OCI-LY3 (cell line): ENCODE measurements at regions not wholly inside any gene's neighbourhood (a gene's known extent, or its start where the extent isn't known, plus 50 kb on each side); places are given as distances from the start of the nearest gene placed in this dataset.

Source experiments
- EZH2phosphoT487 ChIP-seq: fragments of 200-600 bp; shearing (Covaris generic); IDR thresholded peaks from 2 replicates; pipeline ENCODE4 v1.6.1; 2018; ENCODE audit warnings: antibody characterized with exemption, mixed run types, low read depth
- TF ChIP-seq, protein P1 (sequence below): fragments of 200-600, 300-600 bp; sonication (generic); IDR thresholded peaks from 2 replicates; pipeline ENCODE4 v1.5.1; 2014; ENCODE audit warnings: antibody characterized with exemption, low read length, low read depth

DNA sequence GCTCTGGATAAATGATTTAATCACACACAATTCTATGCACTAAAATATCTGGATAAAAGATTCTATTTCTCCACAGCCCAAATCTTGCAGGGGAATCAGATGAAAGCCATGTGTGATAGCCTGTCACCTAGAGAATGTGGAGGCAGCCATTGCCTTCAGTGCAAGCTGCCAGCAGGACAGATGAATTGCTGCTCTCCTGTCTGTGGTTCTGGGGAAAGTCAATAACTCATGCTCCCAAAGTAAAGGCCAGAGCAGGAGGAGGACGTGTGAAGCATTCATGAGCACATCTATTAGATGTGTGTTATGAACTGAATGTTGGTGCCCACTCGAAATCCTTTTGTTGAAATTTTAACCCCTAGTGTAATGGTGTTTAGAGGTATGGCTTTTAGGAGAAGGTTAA, 195.1 kb downstream of the RDH14 start:
- TF ChIP-seq EZH2phosphoT487: no peak
- TF ChIP-seq, protein P1, sequence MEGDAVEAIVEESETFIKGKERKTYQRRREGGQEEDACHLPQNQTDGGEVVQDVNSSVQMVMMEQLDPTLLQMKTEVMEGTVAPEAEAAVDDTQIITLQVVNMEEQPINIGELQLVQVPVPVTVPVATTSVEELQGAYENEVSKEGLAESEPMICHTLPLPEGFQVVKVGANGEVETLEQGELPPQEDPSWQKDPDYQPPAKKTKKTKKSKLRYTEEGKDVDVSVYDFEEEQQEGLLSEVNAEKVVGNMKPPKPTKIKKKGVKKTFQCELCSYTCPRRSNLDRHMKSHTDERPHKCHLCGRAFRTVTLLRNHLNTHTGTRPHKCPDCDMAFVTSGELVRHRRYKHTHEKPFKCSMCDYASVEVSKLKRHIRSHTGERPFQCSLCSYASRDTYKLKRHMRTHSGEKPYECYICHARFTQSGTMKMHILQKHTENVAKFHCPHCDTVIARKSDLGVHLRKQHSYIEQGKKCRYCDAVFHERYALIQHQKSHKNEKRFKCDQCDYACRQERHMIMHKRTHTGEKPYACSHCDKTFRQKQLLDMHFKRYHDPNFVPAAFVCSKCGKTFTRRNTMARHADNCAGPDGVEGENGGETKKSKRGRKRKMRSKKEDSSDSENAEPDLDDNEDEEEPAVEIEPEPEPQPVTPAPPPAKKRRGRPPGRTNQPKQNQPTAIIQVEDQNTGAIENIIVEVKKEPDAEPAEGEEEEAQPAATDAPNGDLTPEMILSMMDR: no peak
